HG03139 (cell line): ENCODE measurements at regions not wholly inside any gene's neighbourhood (a gene's known extent, or its start where the extent isn't known, plus 50 kb on each side); places are given as distances from the start of the nearest gene placed in this dataset.

ENCODE experiments used
- ATAC-seq: cut with Tn5 transposase; IDR thresholded peaks from one replicate; pipeline ENCODE4 v1.9.1; 2021; ENCODE audit not compliant: unreplicated experiment

GRCh38 chr11:112460141-112460540 is 199.5 kb upstream of the PLET1 start:
- no peak for ATAC-seq

GRCh38 chr11:112464949-112465348 is 204.3 kb upstream of the PLET1 start:
- ATAC-seq = no peak

DNA sequence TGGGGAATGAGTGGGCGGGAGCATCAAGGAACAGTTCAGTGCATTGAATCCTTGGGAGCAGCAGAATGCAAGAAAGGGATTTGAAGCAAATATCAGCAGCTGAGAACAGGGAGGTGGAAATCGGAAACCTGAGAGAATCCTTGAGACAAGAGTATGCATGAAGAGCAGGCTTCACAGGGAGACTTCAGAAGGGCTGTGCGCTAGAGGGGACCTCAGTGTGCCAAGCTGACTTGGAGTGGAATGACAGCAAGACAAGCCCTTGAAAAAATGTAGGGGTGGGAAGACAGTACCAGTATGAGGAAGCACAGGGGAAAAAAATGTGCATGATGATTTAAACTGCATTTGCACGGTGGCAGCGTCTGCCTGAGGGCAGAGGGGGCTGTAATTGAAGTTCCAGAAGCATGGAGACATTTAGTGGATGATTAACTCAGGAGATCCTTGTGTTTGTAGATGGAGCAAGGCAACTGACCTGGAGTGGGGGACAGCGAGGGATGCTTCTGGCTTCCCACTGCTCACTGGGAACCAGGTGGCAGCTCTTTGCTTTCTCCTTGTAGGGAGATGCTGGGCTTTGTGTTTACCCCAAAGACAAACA is 204.9 kb upstream of the PLET1 start:
- no peak for ATAC-seq

DNA sequence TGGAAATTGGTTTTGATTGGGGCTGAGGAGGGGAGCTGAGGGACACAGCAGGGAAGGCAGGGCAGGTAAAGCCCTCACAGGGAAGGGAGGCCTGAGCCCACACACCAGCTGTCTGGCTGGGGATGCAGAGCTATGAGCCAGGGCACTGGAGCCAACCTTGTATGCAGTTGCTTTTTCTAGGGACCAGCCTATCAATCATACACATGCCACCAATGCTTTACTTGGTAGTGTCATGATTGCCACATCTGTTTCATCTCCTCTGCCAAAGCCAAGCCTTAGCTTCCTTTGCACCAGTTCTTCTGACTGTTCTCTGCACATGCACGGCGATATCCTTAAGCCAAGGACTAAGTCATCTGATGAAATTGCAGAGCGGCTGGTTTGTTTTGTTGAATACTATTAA is 207.1 kb upstream of the PLET1 start:
- ATAC-seq = no peak

- no peak for ATAC-seq
Measured at GRCh38 chr11:112469376-112469775, 208.7 kb upstream of the PLET1 start.

GRCh38 chr11:112470355-112470754 is 209.7 kb upstream of the PLET1 start:
- no peak for ATAC-seq

DNA sequence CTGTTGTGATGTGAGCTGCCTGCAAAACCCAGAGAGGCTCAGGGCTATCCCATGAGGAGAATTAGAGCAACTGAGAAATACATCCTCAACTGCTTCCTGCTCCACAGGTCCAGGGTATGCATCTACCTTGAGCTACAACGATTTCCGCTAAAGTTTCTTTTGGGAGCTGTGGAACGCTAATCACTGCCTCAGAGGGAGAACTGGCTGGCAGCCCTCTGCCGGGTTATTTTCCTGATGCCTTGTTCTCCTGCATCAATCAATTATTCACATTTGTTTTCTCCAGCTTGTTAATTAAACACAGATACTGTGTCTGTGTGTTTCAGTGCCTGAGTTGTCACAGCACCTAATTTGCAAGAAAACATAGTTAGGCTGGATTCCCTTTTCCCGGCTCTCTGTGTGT is 211.1 kb upstream of the PLET1 start:
- ATAC-seq = no peak

GRCh38 chr11:112477152-112477551 is 216.5 kb upstream of the PLET1 start:
- ATAC-seq = no peak

DNA sequence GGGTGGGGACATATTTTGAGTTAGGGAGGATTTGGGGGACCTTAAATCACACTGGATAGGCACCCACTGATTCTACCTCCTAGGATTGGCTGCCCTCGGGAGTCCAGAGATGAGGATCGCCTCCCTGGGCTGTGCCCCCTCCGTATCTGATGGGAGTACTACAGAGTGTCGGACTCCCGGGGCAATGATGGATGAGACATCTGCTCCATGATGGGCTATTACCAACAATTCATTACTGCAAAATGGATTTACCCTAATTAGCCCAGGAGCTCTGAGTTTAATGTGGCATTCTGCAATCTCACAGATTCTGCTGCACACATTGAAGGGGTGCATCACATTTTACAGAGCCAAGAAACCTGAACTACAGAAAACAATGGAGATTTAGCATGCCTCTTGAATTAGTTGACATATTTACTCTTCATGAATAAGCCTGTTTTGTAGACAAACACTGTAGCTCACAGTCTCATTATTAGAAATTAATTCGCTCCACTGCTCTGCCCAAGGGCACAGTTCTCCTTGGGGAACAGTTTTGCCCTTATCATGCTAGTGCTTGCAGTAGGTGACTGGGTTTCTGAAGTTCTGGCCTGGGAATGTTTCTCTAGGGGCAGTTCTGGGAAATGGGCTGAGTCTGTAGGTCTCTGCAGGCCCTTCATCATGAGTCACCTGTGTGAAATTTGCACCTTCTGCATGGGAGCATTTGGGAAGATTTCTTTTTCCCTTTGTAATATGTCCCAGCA is 217.1 kb upstream of the PLET1 start:
- no peak for ATAC-seq

GRCh38 chr11:112478806-112479205 is 218.1 kb upstream of the PLET1 start:
- no peak for ATAC-seq

DNA sequence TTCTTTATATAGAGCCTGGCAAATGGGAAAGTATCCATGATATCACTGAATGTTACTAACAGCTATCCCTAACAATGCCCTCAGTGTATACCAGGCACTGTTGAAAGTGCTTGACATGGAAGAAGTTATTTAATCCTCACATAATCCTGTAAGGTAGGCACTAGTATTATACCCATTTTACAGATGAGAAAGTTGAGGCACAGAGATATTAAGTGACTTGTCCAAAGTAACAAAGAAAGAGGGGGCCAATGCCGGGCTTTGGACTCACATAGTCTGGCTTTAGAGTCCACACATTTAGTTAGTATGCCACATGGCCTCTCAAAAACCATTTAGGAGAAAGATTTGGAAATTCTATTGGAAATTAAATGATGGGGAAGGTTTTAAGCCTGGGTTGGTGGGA is 220.8 kb upstream of the PLET1 start:
- ATAC-seq = no peak

DNA sequence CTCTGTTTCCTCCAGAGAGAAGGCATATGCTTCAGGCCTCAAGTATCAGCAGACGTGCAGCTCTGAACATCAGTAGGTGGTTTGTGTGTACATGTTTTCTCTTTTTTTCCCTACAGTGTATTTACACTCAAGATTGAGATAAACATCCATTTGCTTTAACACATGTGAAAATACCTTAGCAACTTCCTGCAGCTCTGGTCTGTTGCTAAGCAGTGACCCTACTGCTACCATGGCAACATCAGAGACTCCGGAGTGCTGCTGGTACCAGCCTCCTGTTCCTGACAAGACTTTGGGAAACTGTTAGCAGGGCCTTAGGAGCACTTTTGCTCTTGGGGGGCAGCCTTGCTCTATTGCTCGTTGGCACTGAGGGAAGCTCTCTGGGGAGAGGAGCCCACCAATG is 221.2 kb upstream of the PLET1 start:
- ATAC-seq = no peak

DNA sequence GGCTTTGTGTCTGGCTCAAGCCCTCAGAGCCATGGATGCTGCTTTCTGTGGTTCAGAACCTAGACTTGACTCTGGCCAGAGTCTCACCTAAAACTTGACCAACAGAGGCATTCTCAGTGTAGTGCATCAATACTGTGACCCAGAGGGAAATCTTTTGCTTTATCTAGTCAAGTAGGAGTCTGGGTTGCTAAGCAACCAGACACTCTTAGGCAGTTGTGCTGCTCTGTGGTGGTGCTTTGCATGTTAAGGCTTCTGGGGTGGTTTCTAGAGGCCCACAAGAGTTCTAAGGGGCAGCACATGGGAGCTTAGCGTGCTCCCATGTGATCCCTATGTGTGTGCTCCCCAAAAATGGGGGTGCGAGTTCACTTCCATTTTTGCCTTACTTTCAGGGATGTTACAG is 224.6 kb upstream of the PLET1 start:
- ATAC-seq = no peak

GRCh38 chr11:112497826-112498225 is 237.2 kb upstream of the PLET1 start:
- no peak for ATAC-seq

DNA sequence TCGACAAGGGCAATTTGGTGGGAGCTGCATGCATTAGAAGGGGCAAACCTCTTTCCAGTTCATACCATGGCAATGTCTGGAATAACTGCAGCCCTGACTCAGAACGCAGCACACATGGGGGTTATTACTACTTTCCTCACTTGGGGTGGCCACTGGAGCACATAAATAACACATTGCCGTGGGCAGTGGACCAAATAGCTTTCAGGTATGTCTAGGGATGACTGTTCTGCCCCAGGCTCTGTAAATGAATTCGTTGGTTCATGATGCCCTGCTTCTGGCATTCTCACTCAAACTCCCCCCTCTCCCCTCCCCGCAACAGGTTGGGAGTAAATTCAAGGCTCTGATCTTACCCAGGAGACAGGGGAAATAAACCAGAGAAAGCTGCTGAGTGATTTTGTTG is 238.0 kb upstream of the PLET1 start:
- ATAC-seq = no peak

- ATAC-seq = no peak
Measured at GRCh38 chr11:112499153-112499880, 238.7 kb upstream of the PLET1 start.

DNA sequence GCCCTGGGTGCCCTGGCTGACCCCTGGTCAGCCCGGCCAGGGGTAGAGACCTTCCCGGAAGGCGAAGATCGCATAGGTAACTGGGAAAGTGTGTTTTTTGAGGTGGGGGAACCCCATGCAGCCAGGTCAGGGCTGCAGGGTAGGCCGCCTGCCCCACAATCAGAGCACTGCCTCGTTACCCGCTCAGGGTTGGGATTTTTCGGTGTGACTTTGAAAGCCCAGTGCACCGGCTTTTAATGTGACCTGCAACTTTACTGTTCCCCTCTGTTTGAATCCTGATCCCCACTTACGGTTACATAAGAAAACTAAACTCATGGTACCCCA is 239.2 kb upstream of the PLET1 start:
- no peak for ATAC-seq

DNA sequence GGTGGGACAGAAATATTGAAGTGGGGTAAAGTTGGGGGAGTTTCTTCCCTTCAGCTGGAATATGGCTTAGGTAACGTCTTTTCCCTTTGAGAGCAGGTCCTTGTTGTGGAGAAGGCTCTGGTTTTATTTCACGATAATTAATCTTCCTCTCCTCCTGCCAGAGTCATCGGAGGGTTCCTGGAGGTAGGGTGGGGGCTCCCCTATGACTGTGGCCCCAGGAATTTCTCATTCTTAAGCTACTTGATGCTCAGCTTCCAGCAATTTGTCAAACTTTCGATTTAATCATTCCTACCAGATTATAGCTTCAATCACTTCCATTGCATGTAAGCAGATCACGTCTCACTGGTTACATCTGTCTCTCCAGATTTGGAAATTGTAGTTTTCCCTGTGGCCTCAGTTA is 242.8 kb upstream of the PLET1 start:
- ATAC-seq = no peak

- no peak for ATAC-seq
Measured at GRCh38 chr11:112504056-112504455, 243.4 kb upstream of the PLET1 start.

- ATAC-seq = no peak
Measured at GRCh38 chr11:112506852-112507251, 246.2 kb upstream of the PLET1 start.

DNA sequence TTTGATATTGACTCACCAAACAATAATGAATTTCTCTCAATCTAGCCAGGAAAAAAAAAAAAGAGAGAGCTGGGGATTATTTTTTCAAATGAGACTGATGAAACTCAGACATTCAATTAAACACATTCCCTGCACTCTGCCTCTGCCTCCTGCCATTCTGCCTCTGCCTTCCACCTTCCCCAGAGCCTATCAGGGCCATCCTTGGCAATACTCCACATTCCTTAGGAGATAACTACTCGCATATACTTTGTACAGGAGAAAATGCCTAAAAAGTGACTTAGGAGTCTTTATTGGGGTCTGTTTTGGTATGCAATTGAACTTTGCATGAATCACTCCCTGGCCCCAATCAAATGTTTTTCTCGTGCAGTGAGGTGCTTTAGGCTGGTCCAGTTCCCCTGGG is 246.6 kb upstream of the PLET1 start:
- ATAC-seq = no peak

DNA sequence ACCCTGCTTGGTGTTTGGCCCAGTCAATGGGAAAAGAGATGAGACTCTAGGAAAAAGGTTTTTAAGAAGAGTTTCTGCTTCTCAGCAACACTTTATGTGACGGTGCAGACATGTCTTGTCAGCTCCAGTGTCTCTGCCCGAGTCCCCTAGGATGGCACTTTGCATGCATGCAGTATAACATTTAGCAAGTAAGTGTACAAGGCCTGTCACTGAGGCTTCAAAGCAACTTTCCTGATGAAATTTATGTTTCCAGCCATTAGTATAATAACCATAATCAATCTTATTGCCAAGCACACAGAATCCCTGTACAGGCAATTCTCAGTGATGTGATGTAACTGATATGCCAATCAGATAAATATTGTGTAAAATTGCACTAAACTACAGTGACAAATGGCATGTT is 248.1 kb upstream of the PLET1 start:
- no peak for ATAC-seq

DNA sequence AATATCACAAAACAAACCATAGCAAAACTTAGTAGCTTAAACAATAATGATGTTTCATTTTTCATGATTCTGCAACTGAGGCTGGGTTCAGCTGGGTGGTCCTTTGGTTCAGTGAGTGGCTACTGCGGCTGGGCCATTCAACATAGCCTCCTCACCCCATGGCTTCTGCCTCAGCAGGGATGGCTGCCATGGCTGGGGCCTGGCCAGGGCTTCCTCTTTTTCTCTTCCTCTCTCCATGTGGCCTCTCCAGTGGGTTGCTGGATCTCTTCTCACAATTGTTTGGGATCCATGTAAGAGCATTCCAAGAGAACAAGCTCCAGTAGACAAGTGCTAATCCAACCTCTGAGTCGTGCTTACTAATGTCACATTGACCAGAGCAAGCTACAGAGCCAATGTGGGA is 248.6 kb upstream of the PLET1 start:
- no peak for ATAC-seq
